ENCODE measurements at regions not wholly inside any gene's neighbourhood (a gene's known extent, or its start where the extent isn't known, plus 50 kb on each side); places are given as distances from the start of the nearest gene placed in this dataset.

- no peak for DNase-seq (ENCODE audit: low read depth in 2 of 2)
Observed at GRCh38 chr17:31588034-31588433, 196.6 kb downstream of the RAB11FIP4 start.

Data from stimulated activated CD8-positive, alpha-beta memory T cell treated with anti-CD3 and anti-CD28 coated beads, Interleukin-2, amount 100 ng/mL, for 48 hours (primary cell).